ENCODE measurements at regions not wholly inside any gene's neighbourhood (a gene's known extent, or its start where the extent isn't known, plus 50 kb on each side); places are given as distances from the start of the nearest gene placed in this dataset.
A peak's percentile ranks its signal among the peaks of the same experiment; 100 is the strongest.

GRCh38 chr12:124464062-124464461, 103.3 kb downstream of the NCOR2 start:
- no peak overlapping the region for H3K4me3 ChIP-seq
- peak overlapping the region in 2 of 4 donors; percentile 50 to 56 for H3K27ac ChIP-seq (replicated peaks in 1 of 4)
- no peak for DNase-seq (ENCODE audit: extremely low spot score)
- intact Hi-C loops (cut with DNase I) = no loop called here
- no peak for TF ChIP-seq EP300 (IDR thresholded peaks at IDR 0.05)
- no peak for TF ChIP-seq CTCF (IDR thresholded peaks at IDR 0.05)
- no peak for TF ChIP-seq POLR2AphosphoS5 (IDR thresholded peaks at IDR 0.05)
- no peak for TF ChIP-seq POLR2A (IDR thresholded peaks at IDR 0.05; ENCODE audit: low read depth)
- H3K27me3 ChIP-seq = no peaks in the 10 kb centered on the region
- peaks cover 0 to 5% (median 0%) of the 10 kb centered on the region in 4 donors for H3K9me3 ChIP-seq
- H3K36me3 ChIP-seq = peaks cover 19 to 75% (median 61%) of the 10 kb centered on the region in 4 donors
- H3K4me1 ChIP-seq = peaks cover 7 to 50% (median 35%) of the 10 kb centered on the region in 4 donors
- whole genome bisulfite sequencing = 33% methylated on average over 4 of the region's 4 CpGs

- intact Hi-C loops (cut with DNase I) = no loop called here
- Histone ChIP-seq H3K27me3 (no peaks in the 10 kb centered on the region), H3K4me3 (no peak overlapping the region), H3K27ac (replicated peaks in 1 of 4) (peak overlapping the region; percentile 38 to 56 (median 46)), H3K36me3 (peaks cover 19 to 78% (median 62%) of the 10 kb centered on the region in 4 donors), H3K4me1 (peaks cover 9 to 55% (median 39%) of the 10 kb centered on the region in 4 donors), H3K9me3 (peaks cover 0 to 4% (median 0%) of the 10 kb centered on the region in 4 donors)
- 91% methylated on average over 19 of the region's 23 CpGs for WGBS
- DNase-seq (ENCODE audit: extremely low spot score) = no peak
- TF ChIP-seq POLR2A (IDR thresholded peaks at IDR 0.05; ENCODE audit: low read depth) = no peak
- TF ChIP-seq EP300 (IDR thresholded peaks at IDR 0.05) = no peak
- TF ChIP-seq POLR2AphosphoS5 (IDR thresholded peaks at IDR 0.05) = no peak
Observed at GRCh38 chr12:124463341-124463921, 104.0 kb downstream of the NCOR2 start.

- peaks cover 19 to 78% (median 62%) of the 10 kb centered on the region in 4 donors for H3K36me3 ChIP-seq
- no peaks in the 10 kb centered on the region for H3K27me3 ChIP-seq
- TF ChIP-seq CTCF (IDR thresholded peaks at IDR 0.05) = no peak
- no peak for TF ChIP-seq POLR2AphosphoS5 (IDR thresholded peaks at IDR 0.05)
- TF ChIP-seq EP300 (IDR thresholded peaks at IDR 0.05) = no peak
- TF ChIP-seq POLR2A (IDR thresholded peaks at IDR 0.05; ENCODE audit: low read depth) = no peak
- peaks cover 15 to 62% (median 46%) of the 10 kb centered on the region in 4 donors for H3K4me1 ChIP-seq
- H3K27ac ChIP-seq (replicated peaks in 1 of 4) = peak overlapping the region; percentile 38 to 56 (median 46)
- intact Hi-C loops (cut with DNase I) = no loop called here
- H3K4me3 ChIP-seq = no peak overlapping the region
- peaks cover 0 to 4% (median 0%) of the 10 kb centered on the region in 4 donors for H3K9me3 ChIP-seq
- no peak for DNase-seq (ENCODE audit: extremely low spot score)
- whole genome bisulfite sequencing = 65% methylated on average over 9 of the region's 9 CpGs
Observed at GRCh38 chr12:124462750-124463149, 104.7 kb downstream of the NCOR2 start.

GRCh38 chr12:124461851-124462623, 105.4 kb downstream of the NCOR2 start:
- TF ChIP-seq CTCF (IDR thresholded peaks at IDR 0.05) (no peak), POLR2AphosphoS5 (IDR thresholded peaks at IDR 0.05) (no peak), EP300 (IDR thresholded peaks at IDR 0.05) (no peak), POLR2A (IDR thresholded peaks at IDR 0.05; ENCODE audit: low read depth) (no peak)
- H3K9me3 ChIP-seq = peaks cover 0 to 4% (median 0%) of the 10 kb centered on the region in 4 donors
- no peak overlapping the region for H3K4me3 ChIP-seq
- H3K27me3 ChIP-seq = no peaks in the 10 kb centered on the region
- intact Hi-C loops (cut with DNase I) = no loop called here
- WGBS = 85% methylated on average over 20 of the region's 22 CpGs
- peak overlapping the region in 3 of 4 donors; percentile 9 to 56 (median 50) for H3K27ac ChIP-seq (replicated peaks in 1 of 4)
- H3K4me1 ChIP-seq = peaks cover 23 to 69% (median 53%) of the 10 kb centered on the region in 4 donors
- no peak for DNase-seq (ENCODE audit: extremely low spot score)
- H3K36me3 ChIP-seq = peaks cover 19 to 78% (median 62%) of the 10 kb centered on the region in 4 donors

- no peak for DNase-seq (ENCODE audit: extremely low spot score)
- Histone ChIP-seq H3K4me1 (peaks cover 26 to 71% (median 58%) of the 10 kb centered on the region in 4 donors), H3K4me3 (no peak overlapping the region), H3K9me3 (peaks cover 0 to 4% (median 0%) of the 10 kb centered on the region in 4 donors), H3K36me3 (peaks cover 19 to 79% (median 61%) of the 10 kb centered on the region in 4 donors), H3K27ac (replicated peaks in 1 of 4) (peak overlapping the region in 1 of 4 donors; percentile 13), H3K27me3 (no peaks in the 10 kb centered on the region)
- intact Hi-C loops (cut with DNase I) = no loop called here
- WGBS = 97% methylated on average over 5 of the region's 17 CpGs
- TF ChIP-seq POLR2AphosphoS5 (IDR thresholded peaks at IDR 0.05) = no peak
- no peak for TF ChIP-seq CTCF (IDR thresholded peaks at IDR 0.05)
- no peak for TF ChIP-seq EP300 (IDR thresholded peaks at IDR 0.05)
- TF ChIP-seq POLR2A (IDR thresholded peaks at IDR 0.05; ENCODE audit: low read depth) = no peak
Observed at GRCh38 chr12:124461241-124461673, 106.2 kb downstream of the NCOR2 start.
